8988T (cell line): ENCODE measurements at regions not wholly inside any gene's neighbourhood (a gene's known extent, or its start where the extent isn't known, plus 50 kb on each side); places are given as distances from the start of the nearest gene placed in this dataset.

Experiments used
- DNase-seq: peaks from one replicate; pipeline ENCODE4 v3.0.0; 2011

DNA sequence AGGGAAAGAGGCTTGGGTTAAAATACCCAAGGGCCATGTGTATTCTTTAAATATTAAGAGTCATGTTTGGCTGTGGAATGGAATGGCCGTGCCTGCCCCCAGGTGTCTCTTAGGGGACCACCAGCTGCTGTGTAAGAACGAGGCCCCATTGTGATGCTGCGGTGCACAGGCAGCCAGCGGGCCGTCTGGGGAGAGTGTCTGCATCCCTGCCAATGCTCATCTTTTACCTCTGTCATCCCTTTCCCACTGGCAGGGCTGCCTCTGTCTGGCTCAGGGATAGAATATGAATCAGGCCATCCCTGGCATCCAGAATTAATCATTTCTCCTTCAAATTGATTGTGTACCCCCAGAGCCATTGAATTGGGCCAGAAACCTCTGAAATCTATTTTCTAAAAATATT, 137.8 kb upstream of the GALNT17 start:
- no peak for DNase-seq

DNA sequence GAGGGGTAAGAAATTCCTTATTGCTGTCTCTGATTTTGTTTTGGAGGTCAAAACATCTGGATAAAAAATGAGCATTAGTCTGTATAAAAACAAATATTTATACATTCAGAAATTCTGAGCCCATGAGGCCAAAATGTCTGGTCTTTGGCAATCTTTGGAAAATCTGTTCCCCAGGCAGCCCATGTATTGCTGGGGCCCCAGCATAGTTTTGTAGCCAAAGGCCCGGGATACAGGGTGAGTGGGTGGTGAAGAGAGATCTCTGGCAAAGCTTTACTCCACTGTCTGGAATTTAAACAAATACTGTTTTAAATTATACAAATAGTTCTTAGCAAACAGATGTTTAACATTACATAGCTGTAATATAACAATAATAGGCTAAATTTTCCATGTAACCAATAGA, 134.7 kb upstream of the GALNT17 start:
- DNase-seq: no peak

DNA sequence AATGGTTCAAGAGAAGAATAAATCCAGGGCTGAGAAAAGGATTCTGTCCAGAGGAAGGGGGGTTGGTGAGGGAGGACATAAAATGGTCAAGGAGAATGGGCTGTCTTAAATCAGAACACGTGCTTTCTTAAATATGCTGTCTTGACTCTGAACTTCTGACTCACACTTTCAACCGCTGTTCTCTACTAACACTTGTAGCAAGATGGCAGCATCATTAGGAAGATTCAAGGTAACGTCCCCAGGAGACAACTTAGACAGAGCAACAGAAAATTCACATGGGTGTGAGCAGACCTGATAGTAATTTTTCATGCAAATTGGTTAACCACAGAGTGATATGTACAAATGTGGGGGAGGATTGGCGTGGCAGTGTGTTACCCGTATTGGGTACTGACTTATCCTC, 126.8 kb upstream of the GALNT17 start:
- DNase-seq: no peak

DNA sequence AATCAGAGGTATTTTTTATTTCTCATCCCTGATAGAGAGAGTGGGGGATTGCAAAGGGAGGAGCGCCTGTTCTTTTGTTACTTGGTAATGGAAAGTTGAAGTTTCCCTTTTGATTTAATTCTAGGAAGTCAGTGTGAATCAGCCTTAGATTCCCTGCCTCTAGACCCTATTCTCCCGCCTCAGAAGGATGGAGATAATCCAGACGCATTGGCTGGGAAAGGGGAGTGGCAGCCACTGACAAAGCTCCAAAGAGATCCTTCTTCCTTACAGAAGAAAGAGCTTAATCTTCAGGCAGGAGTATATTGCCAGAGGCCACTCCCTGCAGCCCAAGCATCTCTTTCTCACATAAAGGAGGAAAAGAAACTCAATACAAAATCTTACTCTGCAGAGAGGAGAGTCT, 122.3 kb upstream of the GALNT17 start:
- no peak for DNase-seq

DNA sequence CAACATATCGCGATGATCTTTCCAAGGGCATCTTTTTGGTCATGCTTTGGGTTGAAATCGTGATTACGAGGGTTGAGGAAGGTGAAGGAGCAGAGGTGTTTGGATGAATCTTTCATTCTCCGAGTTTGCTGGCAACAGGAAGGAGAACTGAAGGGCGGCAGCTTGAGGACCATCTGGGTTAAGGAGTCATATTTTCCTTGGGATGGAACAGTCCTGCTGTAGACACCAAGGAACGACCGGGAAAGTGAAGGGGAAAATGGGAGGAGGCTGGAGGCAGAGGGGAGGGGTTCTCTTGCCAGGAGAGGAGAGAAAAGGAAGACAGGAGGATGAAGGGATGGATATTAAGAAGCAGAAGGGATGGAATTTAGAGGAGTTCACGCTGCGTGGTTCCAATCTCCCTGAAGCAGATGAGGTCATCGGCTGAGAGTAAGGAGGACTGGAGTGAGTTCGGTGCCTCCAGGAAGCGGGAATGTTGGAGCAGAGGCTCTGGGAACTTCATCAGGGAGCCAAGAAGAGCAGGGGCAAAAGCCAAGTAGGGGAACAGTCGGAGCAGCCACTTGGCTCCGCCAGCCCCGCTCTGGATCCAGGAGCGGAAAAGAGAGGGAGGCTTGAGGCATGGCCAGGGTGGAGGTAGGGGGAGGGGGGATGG, 116.6 kb upstream of the GALNT17 start:
- no peak for DNase-seq

DNA sequence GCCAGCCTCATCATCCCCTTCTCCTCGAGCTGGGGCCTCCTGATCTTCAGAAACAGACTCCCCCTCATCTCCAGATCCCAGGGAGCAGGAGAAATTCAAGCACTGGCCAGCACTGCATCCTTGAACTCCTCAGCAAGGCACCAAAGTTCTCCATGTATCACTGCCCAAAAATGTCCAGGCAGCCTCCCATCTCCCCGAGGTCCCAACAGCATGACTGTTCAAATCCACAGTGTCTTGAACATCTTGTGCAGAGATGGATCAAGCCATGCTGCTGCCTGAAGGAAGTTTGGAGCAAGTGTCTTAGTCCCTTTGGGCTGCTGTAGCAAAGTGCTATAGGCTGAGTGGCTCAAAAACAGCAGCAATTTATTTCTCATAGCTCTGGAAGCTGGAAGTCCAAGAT, 115.5 kb upstream of the GALNT17 start:
- no peak for DNase-seq

DNA sequence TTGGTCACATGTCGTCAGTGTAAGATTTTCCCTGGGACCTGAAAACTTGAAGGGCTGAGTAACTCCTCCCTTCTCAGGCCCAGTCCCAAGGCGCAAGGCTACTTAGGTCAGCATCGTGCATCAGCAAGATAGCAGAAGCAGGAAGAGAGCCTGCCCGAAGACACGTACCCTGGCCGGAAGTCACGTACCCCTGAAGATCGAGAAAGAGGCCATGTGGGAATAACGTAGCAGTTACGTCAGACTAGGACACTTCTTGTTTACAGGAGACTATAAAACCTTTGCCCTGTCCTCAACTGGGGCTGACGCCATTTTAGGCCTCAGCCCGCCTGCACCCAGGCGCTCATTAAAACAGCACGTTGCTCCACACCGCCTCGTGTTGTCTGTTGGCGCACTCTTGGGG, 114.3 kb upstream of the GALNT17 start:
- DNase-seq: no peak

DNA sequence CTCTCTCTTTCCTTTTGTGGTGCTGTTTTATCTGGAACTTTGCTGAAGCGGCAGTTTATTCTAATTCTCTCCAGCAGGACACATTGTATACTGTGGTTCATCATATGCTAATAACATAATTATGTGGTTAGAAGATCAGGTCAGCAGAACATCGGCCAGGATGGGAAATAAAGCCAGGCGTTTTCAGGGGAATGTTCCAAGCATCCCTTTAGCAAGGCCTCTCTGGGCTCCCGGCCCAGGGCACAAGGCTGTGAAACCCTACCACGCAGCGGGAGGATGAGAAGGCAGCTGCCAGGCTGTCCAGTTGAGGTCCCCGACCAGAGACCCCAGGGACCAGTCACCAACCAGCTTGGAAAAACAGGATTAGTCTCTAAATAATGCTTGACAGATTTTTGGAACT, 112.2 kb upstream of the GALNT17 start:
- DNase-seq: no peak

DNA sequence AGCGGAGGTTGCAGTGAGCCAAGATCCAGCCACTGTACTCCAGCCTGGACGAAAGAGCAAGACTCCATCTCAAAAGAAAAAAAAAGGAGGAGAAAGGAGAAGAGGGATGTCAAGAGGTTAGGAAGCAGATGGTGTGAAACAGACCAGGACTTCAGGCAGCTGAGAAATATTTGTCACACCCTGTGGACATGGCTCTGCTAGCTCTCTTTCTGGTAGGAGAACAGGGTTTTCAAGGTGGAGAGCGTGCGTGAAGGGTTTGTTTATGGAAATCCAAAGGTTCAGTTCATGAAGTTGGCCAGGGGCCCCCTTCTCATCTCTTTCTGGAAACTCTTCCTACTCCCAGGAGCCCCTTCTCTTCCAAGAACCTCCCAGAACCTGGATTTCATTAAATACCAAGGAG, 110.8 kb upstream of the GALNT17 start:
- DNase-seq: no peak

DNA sequence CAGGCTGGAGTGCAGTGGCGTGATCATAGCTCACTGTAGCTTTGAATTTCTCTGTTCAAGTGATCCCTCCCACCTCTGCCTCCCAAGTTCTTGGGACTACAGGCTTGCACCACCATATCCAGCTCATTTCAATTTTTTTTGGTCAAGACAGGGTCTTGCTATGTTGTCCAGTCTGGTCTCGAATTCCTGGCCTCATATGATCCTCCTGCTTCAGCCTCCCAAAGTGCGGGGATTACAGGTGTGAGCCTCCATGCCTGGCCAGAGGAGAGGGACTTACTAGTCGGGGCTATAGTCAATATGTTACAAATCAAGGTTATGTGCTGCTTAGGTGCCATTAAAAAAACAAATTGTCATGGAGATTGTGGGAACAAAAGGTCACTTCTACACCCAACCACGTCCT, 105.3 kb upstream of the GALNT17 start:
- DNase-seq: no peak

DNA sequence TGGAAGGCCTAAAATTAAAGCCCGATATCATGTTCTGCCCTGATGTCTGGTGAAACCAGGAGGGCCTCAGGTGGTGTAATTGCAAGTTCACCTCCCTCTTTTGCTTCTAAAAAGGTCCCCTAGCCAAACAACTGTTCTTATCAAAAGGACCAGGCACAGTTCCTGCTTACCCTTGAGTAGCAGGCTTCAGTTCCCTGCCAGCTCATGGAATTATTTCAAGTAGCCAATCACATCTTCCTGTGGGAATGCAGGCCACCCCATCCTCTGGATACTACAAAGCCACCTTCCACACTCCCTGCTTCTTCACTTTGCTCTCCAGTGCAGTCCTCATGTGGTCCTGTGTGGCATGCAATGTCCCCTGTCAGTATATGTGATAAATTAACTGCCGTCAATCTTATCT, 97.7 kb upstream of the GALNT17 start:
- no peak for DNase-seq

DNA sequence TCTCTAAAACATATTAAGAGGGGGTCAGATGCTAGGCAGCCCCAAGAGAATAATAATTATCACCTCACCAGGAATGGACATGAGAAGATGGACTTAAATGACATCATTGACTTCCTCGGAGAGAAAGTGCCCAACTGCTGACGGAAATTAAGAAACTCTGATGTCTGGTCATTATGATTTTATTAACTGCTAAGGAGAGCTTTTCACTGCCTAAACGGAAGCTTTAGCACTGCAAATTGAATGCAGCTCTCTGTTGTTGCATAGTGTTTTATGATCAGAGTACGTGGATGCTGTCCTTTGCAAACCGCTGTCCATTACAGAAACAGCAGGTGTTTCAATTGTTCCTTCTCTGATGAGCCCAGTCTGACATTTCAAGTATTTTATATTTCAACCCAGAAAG, 89.4 kb upstream of the GALNT17 start:
- no peak for DNase-seq

DNA sequence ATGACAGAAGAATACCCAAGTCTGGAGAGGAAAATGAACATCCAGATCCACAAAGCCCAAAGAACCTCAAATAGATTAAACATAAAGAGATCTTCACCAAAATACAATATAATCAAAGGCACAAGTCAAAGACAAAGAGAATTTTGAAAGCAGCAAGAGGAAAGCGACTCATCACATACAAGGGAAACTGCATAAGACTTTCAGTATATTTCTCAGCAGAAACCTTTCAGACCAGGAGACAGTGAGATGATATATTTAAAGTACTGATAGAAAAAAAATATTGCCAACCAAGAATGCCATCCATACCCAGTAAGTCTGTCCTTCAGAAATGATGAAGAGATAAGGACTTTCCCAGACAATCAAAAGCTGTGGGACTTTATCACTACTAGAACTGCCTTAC, 81.5 kb upstream of the GALNT17 start:
- no peak for DNase-seq

DNA sequence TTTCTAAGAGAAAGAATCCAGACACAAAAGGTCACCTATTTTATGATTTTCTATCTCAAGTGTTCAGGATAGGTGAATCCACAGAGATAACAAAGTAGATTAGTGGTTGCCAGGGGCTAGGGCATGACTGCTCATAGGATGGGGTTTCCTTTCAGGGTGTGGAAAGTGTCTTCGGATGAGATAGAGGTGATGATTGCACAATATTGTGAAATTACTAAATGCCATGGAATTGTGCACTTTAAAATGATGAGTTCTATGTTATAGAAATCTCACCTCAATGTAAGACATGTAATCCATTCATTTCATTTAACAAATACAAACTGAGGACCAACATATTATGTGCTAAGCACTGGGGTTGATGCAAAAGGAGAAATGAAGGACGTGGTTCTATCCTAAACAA, 76.4 kb upstream of the GALNT17 start:
- DNase-seq: no peak

DNA sequence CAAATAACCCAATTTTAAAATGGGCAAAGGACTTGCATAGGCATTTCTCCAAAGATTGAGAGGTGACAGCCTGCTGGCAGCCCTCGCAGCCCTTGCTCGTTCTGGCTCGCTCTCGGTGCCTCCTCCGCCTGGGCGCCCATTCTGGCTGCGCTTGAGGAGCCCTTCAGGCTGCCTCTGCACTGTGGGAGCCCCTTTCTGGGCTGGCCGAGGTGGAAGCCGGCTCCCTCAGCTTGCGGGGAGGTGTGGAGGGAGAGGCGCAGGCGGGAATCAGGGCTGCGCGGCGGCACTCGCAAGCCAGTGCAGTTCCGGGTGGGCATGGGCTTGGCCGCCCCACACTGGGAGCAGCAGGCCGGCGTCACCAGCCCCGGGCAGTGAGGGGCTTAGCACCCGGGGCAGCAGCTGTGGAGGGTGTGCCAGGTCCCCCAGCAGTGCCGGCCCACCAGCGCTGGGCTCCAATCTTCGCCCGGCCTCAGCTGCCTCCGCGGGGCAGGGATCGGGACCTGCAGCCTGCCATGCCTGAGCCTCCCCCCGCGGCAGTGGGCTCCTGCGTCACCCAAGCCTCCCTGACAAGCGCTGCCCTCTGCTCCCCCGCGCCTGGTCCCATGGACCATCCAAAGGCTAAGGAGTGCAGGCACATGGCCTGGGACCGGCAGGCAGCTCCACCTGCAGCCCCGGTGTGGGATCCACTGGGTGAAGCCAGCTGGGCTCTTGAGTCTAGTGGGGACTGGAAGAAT, 54.0 kb upstream of the GALNT17 start:
- no peak for DNase-seq
